GM10248 (cell line): ENCODE measurements at regions not wholly inside any gene's neighbourhood (a gene's known extent, or its start where the extent isn't known, plus 50 kb on each side); places are given as distances from the start of the nearest gene placed in this dataset.

Source experiments
- CTCF ChIA-PET: fragments of 300-600 bp; sonication (Branson Sonifier 250); formaldehyde crosslinking; extraction: SDS; loops from one replicate; lab custom pipeline; 2021; ENCODE audit warnings: antibody characterized with exemption; lab: Yijun Ruan, JAX
- POLR2A ChIA-PET: fragments of 350-650 bp; sonication (Branson Sonifier 250); formaldehyde crosslinking; extraction: SDS; loops from one replicate; lab custom pipeline; 2020; ENCODE audit warnings: antibody characterized with exemption; lab: Yijun Ruan, JAX
- DNase-seq: peaks from one replicate; pipeline ENCODE4 v3.0.0; 2012; ENCODE audit errors: extremely low spot score
- CTCF ChIP-seq: IDR thresholded peaks from 2 replicates; pipeline ENCODE4 v1.5.1; 2012; ENCODE audit warnings: mild to moderate bottlenecking, low read depth; ENCODE audit errors: extremely low read depth, missing control alignments, control extremely low read depth

GRCh38 chr4:26116057-26116456, 202.0 kb downstream of the SMIM20 start:
- CTCF ChIA-PET: interaction anchor here (0.9 to 2.2 kb wide), 4 partner anchors 11 to 86 kb away, joined by 3 to 7 read pairs (median 4); no protein-coding TSS in a partner anchor
- POLR2A ChIA-PET: no interaction called here
- DNase-seq: no peak
- no peak for TF ChIP-seq CTCF

GRCh38 chr4:26120098-26120825, 200.6 kb upstream of the RBPJ start:
- ChIA-PET POLR2A (no interaction called here), CTCF (interaction anchor here (0.8 to 2.8 kb wide), 9 partner anchors 9 to 47 kb away, joined by 3 to 23 read pairs (median 4); no protein-coding TSS in a partner anchor)
- TF ChIP-seq CTCF: no peak
- DNase-seq: no peak

GRCh38 chr4:26122690-26123089, 198.1 kb upstream of the RBPJ start:
- CTCF ChIA-PET: interaction anchor here (1.0 to 1.5 kb wide), 5 partner anchors 12 to 40 kb away, joined by 3 to 4 read pairs (median 3); no protein-coding TSS in a partner anchor

GRCh38 chr4:26124753-26125321, 196.0 kb upstream of the RBPJ start:
- POLR2A ChIA-PET: no interaction called here
- CTCF ChIA-PET: no interaction called here
- no peak for TF ChIP-seq CTCF
- DNase-seq: no peak

More at GRCh38 chr4:26122690-26123089, 198.1 kb upstream of the RBPJ start:
- no peak for DNase-seq
- POLR2A ChIA-PET: no interaction called here
- TF ChIP-seq CTCF: no peak

- DNase-seq: no peak
- CTCF ChIA-PET: interaction anchor here (1.0 to 2.6 kb wide), 6 partner anchors 8 to 50 kb away, joined by 3 to 8 read pairs (median 8); no protein-coding TSS in a partner anchor
- POLR2A ChIA-PET: no interaction called here
- TF ChIP-seq CTCF: no peak
Measured at GRCh38 chr4:26126143-26126718, 194.6 kb upstream of the RBPJ start.

- no peak for TF ChIP-seq CTCF
- ChIA-PET POLR2A (no interaction called here), CTCF (interaction anchor here (1.0 to 2.6 kb wide), 11 partner anchors 8 to 98 kb away, joined by 3 to 11 read pairs (median 5); no protein-coding TSS in a partner anchor)
- no peak for DNase-seq
Measured at GRCh38 chr4:26126994-26127393, 193.8 kb upstream of the RBPJ start.
